Neutrophil (primary cell): ENCODE measurements at regions not wholly inside any gene's neighbourhood (a gene's known extent, or its start where the extent isn't known, plus 50 kb on each side); places are given as distances from the start of the nearest gene placed in this dataset.

ENCODE experiments used
- H3K27ac ChIP-seq: fragments of 200-600 bp; sonication (generic); 2 replicates; pipeline ENCODE4 v1.5.1; 2016; ENCODE audit warnings: mild to moderate bottlenecking, moderate library complexity
- H3K27me3 ChIP-seq: fragments of 200-600 bp; sonication (generic); 2 replicates; pipeline ENCODE4 v1.6.0; 2016; ENCODE audit warnings: mild to moderate bottlenecking
- H3K36me3 ChIP-seq: fragments of 200-600 bp; sonication (generic); 2 replicates; pipeline ENCODE4 v1.5.1; 2017
- H3K4me1 ChIP-seq, 2 experiments: fragments of 200-600 bp in 1 of 2; sonication (generic) in 1 of 2; 1 replicate in 1 of 2; 2 replicates in 1 of 2; pipeline versions ENCODE4 v1.5.1 to v1.6.1; 2013 to 2016; ENCODE audit warnings: low read depth in 1 of 2, low read length in 1 of 2, mild to moderate bottlenecking in 1 of 2, moderate library complexity in 1 of 2; ENCODE audit not compliant: control insufficient read depth in 1 of 2, insufficient read depth in 1 of 2
- H3K4me3 ChIP-seq, 2 experiments: fragments of 200-600 bp in 1 of 2; sonication (generic) in 1 of 2; 1 replicate in 1 of 2; 2 replicates in 1 of 2; pipeline ENCODE4 v1.5.1; 2013 to 2016; ENCODE audit warnings: low read depth in 1 of 2, low read length in 1 of 2, mild to moderate bottlenecking in 1 of 2, moderate library complexity in 1 of 2
- H3K9me3 ChIP-seq: fragments of 200-600 bp; sonication (generic); 2 replicates; pipeline ENCODE4 v1.5.1; 2016
- CTCF ChIP-seq: fragments of 200-600 bp; sonication (generic); IDR thresholded peaks from 2 replicates; pipeline ENCODE4 v1.5.1; 2016; ENCODE audit warnings: antibody characterized with exemption

- Histone ChIP-seq H3K36me3 (no peaks in the 10 kb centered on the region), H3K27me3 (no peaks in the 10 kb centered on the region), H3K9me3 (no peaks in the 10 kb centered on the region), H3K27ac (no peak overlapping the region), H3K4me3 (no peak overlapping the region), H3K4me1 (peaks cover 27 to 43% of the 10 kb centered on the region in 2 experiments)
- no peak for TF ChIP-seq CTCF
Observed at GRCh38 chr15:39338251-39338650, 242.6 kb upstream of the THBS1 start.

GRCh38 chr15:39340903-39341645, 239.8 kb upstream of the THBS1 start:
- Histone ChIP-seq H3K27ac (no peak overlapping the region), H3K27me3 (no peaks in the 10 kb centered on the region), H3K9me3 (no peaks in the 10 kb centered on the region), H3K4me1 (peaks cover 4 to 24% of the 10 kb centered on the region in 2 experiments), H3K4me3 (no peak overlapping the region), H3K36me3 (no peaks in the 10 kb centered on the region)
- TF ChIP-seq CTCF, result no peak

GRCh38 chr15:39344662-39345141, 236.2 kb upstream of the THBS1 start:
- Histone ChIP-seq H3K9me3 (no peaks in the 10 kb centered on the region), H3K27ac (no peak overlapping the region), H3K4me1 (peaks cover 0 to 10% of the 10 kb centered on the region in 2 experiments), H3K36me3 (no peaks in the 10 kb centered on the region), H3K27me3 (no peaks in the 10 kb centered on the region), H3K4me3 (no peak overlapping the region)
- no peak for TF ChIP-seq CTCF

- Histone ChIP-seq H3K9me3 (no peaks in the 10 kb centered on the region), H3K4me1 (peaks cover 0 to 10% of the 10 kb centered on the region in 2 experiments), H3K27ac (no peak overlapping the region), H3K36me3 (no peaks in the 10 kb centered on the region), H3K4me3 (no peak overlapping the region), H3K27me3 (no peaks in the 10 kb centered on the region)
- TF ChIP-seq CTCF, result no peak
Observed at GRCh38 chr15:39345176-39345575, 235.7 kb upstream of the THBS1 start.

- Histone ChIP-seq H3K27ac (no peak overlapping the region), H3K9me3 (no peaks in the 10 kb centered on the region), H3K36me3 (no peaks in the 10 kb centered on the region), H3K4me1 (peaks cover 0 to 10% of the 10 kb centered on the region in 2 experiments), H3K4me3 (no peak overlapping the region), H3K27me3 (no peaks in the 10 kb centered on the region)
- TF ChIP-seq CTCF, result no peak
Observed at GRCh38 chr15:39347453-39347852, 233.4 kb upstream of the THBS1 start.
